DMS79 (cell line): ENCODE measurements at regions not wholly inside any gene's neighbourhood (a gene's known extent, or its start where the extent isn't known, plus 50 kb on each side); places are given as distances from the start of the nearest gene placed in this dataset.

ENCODE experiments used
- DNase-seq: peaks from one replicate; lab custom pipeline; 2025; lab: John Stamatoyannopoulos, UW

- DNase-seq: no peak
Observed at GRCh38 chr9:16245756-16246440, 624.6 kb downstream of the BNC2 start.

DNA sequence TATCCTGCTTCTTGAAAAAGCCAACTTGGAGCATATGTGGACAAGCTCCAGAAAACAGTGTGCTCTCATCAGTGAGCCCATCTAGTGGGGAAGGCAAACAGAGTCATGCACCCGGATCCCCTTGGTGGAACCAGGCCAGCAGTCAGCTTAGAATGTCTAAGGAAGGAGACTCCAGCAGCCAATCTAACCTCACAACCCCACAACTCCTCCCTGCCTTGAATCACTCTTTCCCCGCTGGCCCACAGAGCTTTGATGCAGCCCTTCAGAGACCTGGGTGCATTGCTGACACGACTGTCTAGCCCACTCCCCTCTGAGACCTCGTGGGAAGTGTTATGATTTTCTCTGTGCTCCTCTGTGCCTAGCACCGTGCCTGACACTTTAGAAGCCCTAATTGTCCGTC lies 623.7 kb downstream of the BNC2 start:
- no peak for DNase-seq

- DNase-seq: no peak
Observed at GRCh38 chr9:16247188-16247875, 623.1 kb downstream of the BNC2 start.

DNA sequence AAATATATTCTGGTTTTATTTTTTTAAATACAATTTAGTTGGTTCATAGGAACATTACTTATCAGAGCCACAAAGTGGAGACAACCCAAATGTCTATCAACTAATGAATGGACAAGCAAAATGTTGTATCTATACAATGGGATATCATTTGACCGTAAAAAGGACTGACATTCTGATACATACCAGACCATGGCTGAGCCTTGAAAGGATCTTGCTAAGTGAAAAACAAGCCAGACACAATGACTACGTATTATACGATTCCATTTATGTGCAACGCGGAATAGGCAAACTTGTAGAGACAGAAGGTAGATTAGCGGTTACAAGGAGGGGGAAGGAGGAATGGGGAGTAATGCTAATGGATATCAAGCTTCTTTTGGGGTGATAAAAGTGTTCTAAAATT lies 621.6 kb downstream of the BNC2 start:
- no peak for DNase-seq

GRCh38 chr9:16252616-16253015 lies 617.9 kb downstream of the BNC2 start:
- DNase-seq: no peak

DNA sequence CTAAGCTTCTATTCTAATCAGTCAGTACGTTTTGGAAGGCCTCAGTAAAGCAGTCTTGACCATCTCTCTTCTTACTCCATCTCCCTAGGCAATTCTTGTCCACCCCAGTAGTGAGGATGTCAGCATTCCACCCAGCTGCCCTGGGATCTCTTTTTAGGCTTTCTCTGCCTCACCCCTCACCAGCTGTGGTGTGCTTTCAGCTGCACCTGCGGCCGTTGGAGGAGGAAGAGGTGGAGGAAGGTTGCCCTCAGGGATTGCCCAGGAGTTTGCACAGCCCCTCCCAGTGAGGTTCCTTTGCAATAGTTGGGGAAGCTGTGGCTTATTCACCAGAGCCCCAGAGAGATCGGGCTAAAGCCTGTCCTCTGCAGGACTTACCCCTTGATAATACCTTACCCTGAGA lies 615.8 kb downstream of the BNC2 start:
- no peak for DNase-seq

GRCh38 chr9:16255217-16255616 lies 615.3 kb downstream of the BNC2 start:
- DNase-seq: no peak

DNA sequence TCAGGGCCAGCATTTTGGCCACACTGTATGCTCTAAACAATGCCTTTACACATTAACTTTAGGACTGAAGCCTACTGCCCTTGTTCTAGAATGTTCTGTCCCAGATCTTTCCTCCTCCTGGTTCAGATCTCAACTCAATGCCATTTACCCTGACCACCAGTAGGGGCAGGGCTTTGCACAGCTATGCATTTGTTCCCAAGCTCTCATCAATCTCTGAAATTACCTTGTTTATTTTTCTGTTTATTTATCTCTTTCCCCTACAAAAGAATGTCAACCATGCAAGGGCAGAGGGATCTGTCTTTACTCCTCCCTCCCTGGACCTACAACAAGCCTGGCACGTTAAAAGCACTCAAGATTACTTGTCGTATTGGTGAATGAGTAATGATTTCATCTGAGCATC lies 612.9 kb downstream of the BNC2 start:
- DNase-seq: no peak

DNA sequence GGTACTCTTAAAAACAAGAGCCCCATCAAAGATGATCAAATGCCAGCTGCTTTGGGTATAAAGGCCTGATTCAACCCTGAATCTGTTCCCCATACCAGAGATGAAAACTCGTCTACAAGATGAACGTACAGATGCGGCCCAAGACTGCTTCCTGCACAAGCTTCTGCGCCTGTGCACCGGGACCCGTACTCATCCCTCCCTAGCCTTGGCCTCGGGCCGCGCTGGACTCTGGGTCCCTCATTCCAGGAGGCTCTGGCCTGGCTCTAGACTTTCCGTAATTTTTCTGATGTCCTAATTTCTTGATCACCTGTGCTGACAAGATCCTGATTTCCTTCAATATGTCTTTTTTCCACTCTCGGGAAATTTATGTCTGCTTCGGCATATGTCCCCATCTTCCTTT lies 612.3 kb downstream of the BNC2 start:
- no peak for DNase-seq

- no peak for DNase-seq
Observed at GRCh38 chr9:16258708-16259107, 611.8 kb downstream of the BNC2 start.

- DNase-seq: no peak
Observed at GRCh38 chr9:16262477-16263261, 607.8 kb downstream of the BNC2 start.

DNA sequence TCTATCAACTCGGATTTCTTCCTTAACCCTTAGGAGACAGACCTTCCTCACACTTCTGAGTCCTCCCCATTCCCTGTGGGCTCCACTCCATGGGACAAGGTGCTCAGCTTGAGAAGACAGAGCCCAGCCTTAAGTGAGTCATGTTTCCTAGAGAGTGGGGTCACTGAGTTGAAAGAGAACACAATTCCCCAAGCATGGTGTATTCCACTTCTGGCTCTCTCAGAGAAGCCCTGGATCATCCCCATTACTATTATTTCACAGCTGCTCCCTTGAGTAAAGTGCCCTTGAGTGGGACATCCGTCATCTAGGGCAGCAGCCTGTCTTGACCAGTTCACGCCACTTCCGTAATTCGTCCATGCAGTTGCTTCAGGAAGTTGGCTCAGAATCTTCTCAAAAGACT lies 604.8 kb downstream of the BNC2 start:
- no peak for DNase-seq

GRCh38 chr9:16266648-16267276 lies 603.7 kb downstream of the BNC2 start:
- no peak for DNase-seq

- DNase-seq: no peak
Observed at GRCh38 chr9:16267281-16268066, 603.0 kb downstream of the BNC2 start.

DNA sequence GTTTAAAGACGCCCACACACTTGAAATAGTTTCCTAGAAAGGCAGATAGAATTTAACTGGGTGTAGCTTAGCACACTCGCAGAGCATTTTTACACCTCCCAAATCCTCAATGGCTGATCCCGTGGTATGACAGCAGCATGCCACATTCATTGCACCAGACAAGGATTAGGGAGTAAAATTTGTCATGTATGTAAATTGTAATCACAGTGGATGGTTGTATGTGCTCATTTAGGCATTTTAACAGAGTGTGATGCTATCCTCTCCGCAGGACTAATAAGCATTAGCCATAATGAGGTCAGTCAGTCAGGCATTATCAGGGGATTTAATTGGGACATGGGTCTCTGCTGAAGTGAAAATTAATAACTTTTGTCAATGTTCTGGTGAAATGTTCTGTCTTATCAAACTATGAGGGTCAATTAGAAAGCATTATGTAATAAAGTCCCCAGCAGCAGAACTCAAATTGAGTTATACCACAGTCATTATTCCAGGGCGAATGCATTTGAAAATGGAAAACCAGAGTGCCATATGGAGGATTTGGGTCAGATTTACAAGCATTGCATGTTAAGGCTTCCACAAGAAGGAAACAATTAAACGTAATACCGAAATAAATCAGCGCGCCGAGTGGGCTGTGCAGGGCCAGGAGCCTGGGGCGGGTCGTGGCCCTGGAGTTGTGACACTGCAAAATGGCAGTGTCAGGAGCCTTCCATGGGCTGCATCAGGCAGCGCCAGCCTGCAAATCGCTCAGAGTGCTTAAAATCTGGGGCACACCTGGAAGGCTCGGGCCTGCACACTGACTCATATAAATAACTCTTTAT lies 602.2 kb downstream of the BNC2 start:
- no peak for DNase-seq

DNA sequence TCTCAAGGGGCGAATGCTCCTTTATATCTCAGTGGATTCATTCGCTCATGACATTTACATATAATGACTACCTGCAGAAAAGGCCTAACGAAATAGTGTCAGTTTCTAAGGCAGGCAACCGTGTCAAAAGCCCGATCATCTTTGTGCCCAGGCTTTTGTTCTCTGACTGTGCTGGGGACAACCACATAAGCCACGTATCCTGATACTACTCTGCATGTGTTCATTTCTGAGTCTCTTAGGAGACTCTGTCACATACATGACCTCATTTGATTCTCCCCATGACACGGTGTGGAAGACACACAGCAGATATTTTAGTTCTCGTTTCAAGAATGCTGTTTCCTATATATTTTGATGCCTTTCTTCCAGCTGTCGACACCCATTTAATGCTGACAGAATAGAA lies 598.5 kb downstream of the BNC2 start:
- DNase-seq: no peak

DNA sequence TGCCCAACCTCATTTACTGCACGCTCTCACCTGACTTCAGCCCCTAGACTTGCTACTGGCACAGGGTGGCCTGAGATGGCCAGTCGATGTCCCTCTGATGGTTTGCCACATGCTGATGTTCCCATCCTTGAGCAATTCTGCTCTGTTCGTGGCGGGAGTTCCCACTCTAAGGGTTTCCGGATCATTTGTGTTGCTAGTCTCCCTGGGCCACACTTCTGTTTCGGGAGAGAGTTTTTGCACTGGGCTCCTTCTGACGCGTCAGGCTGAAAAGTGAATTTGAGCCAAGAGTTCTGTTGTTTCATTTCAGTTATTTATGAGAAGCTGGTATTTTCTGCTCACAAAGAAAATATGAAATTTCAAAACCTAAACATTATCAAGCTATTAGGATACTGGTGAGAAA lies 597.7 kb downstream of the BNC2 start:
- DNase-seq: no peak

- peak; percentile 89 for DNase-seq
Observed at GRCh38 chr9:16275795-16276624, 594.5 kb downstream of the BNC2 start.

DNA sequence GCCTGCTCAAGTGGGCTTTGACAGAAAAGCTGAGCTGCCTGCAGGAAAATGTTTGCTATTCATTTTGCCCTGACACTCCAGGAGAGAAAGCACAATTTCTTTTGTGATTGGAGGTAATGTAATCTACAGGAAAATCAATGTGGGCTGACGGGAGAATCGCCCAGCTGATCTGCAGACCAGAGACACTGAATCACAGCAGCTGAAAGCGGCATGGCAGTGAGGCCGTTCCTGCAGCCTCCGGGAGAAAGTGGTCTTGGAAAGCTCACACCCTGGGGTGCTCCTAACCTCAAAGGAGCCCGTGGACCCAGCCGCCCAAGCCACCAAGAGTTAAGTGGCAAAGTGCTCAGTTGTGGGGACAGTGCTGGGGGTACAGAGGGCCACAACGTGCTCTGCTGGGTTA lies 593.6 kb downstream of the BNC2 start:
- no peak for DNase-seq

- DNase-seq: no peak
Observed at GRCh38 chr9:16277471-16277960, 593.0 kb downstream of the BNC2 start.
